CD4-positive, alpha-beta T cell treated with Interleukin-12 subunit alpha and Interleukin-12 subunit beta, for 1 hour (primary cell): ENCODE measurements at regions not wholly inside any gene's neighbourhood (a gene's known extent, or its start where the extent isn't known, plus 50 kb on each side); places are given as distances from the start of the nearest gene placed in this dataset.

Source experiments
- DNase-seq: peaks from one replicate; pipeline ENCODE4 v3.0.0-alpha.2; 2020

DNA sequence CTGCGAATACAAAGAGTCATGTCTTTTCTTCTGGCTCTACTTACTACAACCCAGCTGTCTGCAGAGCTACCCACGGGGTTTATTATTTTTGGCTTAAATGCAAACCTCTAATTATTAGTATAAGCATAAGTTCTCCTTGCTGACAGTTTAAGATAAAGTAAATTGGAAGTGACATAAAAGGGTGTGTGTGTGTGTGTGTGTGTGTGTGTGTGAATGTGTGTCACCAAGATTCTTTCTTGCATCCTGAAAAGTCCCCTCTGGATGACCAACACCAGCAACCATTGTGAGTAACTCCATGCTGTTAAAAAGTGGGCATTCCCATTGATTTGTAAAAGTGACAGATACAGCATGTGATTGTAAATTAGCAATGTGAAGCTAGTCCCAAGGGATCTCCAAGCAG, 803.8 kb upstream of the ZNF608 start:
- no peak for DNase-seq

DNA sequence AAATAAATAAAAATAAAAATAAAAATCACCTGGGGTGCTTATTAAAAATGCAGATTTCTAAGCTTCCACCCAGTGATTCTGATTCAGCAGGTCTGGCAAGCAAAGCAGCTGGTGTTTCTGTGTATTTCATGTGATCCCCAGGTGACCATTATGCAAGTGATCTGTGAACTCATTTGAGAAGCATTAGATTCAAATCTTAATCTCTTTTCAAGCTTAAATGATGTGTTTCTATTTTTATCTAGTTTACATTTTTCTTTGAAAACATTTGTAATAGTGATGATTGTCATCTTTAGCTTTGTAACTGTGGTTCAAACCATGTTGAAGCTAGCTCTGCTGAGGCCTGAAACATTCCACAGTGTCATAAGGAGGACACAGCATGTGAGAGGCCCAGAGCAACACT, 804.8 kb upstream of the ZNF608 start:
- no peak for DNase-seq

DNA sequence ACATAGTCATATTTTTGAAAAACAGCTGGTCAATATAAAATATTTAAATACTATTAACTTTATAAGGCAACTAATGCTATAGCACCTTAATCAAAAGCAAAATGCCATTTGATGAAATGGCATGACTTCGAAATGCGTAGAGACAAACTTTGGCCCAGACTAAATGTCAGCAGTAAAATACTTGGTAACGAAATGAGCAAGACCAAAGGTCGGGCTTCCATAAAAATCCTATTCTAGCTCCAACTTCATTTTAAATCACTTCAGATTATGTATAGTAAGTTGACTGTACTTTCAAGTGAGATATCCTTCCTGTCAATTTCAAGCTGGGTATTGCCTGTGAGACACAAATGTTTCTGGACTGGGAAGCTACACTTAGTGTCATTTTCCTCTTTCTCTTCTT, 805.4 kb upstream of the ZNF608 start:
- DNase-seq: no peak

- DNase-seq: no peak
These were observed 806.0 kb upstream of the ZNF608 start for GRCh38 chr5:125552486-125552885.

DNA sequence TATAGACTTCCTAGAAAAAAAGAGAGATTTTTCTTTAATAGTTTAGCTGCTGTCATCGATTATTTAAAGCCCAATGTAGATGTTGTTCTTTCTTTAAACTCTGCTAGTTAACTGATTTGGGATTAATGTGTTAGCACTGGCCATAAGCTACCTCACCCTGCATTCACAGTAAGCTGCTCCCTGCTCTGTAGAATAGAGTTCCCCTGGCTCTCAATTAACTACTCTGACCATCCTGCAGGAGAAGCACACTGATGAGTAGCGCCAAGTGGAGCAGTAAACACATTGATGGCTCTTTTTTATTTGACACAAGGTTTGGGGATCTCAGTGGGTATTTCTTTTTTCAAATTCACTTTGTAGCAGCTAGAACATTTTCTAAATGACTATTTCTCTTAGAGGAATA, 807.9 kb upstream of the ZNF608 start:
- DNase-seq: no peak

DNA sequence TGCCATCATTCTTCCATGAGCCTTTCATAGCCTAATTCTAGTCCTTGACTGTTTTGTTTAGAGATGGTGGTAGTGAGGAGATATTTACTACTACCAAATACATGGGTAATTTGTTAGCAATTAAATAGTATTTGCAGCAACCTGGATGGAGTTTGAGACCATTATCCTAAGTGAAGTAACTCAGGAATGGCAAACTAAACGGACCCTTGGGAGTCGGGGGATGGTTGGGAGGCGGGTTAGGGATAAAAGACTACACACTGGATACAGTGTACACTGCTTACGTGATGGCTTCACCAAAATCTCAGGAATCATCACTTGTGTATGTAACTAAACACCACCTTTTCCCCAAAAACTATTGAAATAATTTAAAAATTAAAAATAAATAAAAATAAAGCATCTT, 809.2 kb upstream of the ZNF608 start:
- no peak for DNase-seq

GRCh38 chr5:125558016-125558415, 811.6 kb upstream of the ZNF608 start:
- DNase-seq: no peak

DNA sequence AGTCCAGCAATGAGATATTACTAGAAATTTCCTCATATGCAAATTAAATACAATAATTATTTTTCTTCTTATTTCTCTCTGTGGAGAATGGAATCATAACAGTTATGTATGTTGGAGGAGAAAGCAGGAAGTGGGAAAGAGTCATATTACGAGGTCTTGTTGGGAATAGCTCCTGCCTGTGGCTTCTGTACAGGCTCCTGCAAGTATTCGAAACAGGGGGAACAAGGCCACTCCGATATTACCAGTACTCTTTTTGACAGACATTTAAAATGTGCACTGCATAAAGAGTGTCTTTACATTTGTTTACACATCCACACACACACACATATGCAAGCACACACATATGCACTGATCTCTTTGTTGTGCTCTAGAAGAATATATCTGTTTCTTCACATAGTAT, 812.0 kb upstream of the ZNF608 start:
- DNase-seq: no peak

GRCh38 chr5:125559296-125559695, 812.9 kb upstream of the ZNF608 start:
- no peak for DNase-seq

DNA sequence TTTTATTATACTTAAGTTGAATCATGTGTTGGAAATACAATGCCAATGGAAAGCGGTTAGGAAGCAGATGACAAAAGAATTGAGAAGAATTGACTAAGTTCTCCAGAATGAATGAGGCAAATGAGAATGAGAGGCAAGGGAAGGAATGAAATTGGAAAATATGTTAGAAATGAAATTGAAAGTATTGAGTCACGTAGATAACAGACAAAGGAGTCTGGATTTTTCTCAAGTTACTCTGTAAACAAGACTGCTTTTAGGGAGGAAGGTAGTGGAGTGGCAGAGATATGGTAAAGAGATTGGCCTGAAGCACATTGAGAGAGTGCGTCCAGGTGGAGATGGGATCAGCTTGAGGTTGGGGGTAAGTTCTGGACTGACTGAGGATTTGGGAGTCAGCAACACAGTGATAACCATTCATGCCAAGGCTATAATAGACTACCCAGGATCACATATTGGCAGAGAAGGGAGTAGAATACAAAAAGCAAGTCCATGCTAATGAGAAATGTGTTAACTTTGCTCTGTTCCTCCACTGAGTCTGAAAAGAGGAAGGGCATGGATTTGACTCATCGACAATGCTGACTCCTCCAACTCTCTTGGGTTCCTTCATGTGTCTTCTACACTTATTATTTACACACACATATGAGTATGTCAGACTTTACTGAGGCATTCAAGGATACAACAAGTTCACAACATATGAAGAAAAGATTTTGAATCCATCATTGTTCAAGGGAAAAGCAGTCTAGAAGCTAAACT, 814.2 kb upstream of the ZNF608 start:
- no peak for DNase-seq

GRCh38 chr5:125564317-125564975, 818.0 kb upstream of the ZNF608 start:
- no peak for DNase-seq

GRCh38 chr5:125574491-125575044, 828.1 kb upstream of the ZNF608 start:
- no peak for DNase-seq

DNA sequence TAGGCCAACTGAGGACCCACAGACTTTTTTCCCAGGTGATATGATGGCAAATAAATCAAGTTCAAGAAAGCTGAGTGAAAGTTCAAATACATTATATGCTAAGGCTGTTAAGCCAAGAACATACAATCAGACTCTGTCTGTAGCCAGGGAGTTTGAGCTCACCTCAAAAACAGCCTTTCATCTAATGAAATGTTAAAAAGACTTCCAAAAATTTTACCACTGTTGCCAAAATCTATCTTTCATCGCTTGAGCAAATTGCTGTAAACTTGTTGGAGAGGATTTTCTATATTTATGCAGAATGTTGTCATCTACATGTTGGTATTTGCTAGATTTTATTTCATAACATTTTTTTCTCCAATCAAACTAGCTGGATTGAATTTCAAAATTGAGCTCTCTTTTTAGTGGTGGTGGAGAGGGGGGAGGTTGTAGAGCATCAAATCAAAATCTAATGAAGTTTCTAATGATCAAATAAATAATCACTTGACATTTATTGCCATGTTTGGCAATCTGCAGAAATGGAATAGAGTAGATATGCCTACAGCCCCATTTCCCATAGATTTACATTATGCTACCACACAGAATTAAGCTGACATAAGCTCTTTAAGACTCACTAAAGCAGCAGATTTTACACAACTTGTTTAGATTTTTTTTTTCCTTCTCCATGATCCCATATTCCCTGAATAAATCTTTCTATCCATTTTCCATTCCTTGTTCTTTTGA, 828.9 kb upstream of the ZNF608 start:
- DNase-seq: no peak

DNA sequence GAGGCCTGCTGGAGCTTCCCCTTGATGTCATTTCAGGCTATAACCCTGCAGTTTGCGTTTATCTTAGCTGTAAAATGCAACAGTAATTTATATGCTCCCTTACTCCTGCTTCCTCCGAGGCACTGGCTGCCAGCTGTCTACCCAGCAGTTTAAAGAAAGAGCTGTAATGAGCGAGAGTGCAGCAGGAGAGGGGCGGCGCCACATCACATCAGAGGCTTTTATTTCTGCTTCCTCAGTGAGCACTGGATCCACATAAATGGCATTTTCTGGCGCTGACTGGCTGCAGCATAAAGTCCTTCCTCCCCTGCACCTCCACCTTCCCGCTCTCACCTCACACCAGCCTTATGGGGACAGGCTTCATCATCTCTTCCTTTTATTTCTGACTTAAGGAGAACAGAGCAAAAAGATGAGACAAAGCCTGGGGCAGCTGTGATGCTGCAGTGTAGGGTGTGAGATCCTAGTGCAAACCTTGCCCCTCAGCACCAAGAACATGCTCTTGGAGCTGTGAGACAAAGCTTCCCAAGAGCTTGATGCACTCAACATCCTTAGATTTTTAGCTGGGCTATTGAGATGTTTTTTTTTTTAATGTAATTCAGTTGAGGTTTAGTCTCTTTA, 829.6 kb upstream of the ZNF608 start:
- DNase-seq: no peak

GRCh38 chr5:125576822-125577221, 830.4 kb upstream of the ZNF608 start:
- no peak for DNase-seq

DNA sequence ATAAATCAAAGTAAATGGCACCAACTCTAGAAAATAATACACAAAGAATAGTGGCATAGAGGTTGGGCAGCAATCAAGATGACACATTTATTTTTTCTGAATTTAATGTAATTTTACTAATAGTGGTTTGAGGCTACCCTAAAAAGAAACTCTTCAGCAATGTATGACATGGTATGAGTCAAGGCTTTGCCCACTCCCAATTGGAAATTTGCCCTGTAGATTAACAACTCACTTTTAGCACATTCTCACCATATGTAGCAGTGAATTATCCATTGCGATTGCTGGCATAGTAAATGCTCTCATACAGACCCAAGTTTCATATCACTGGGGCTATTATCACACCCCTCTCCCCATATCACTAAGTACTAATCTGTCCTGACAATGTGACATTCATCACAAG, 832.1 kb upstream of the ZNF608 start:
- DNase-seq: no peak

GRCh38 chr5:125579182-125579581, 832.7 kb upstream of the ZNF608 start:
- no peak for DNase-seq

DNA sequence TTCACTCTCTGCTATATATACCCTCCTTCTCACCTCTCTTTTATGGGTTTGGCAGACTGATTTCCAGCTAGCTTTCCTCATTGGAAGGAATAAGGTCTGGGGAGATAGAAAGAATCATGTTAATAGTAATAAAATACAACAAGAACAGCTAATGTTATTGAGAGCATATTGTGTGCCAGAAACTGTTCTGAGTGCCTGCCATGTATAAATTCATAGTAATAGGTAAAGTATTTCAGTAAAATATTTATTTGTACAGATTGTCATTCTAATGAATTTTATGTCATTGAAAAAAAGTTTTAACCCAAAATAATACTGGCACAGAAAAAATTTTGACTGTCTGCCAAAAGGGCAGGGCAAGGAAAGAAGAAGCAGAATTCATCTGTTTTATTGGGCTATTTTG, 834.9 kb upstream of the ZNF608 start:
- no peak for DNase-seq

DNA sequence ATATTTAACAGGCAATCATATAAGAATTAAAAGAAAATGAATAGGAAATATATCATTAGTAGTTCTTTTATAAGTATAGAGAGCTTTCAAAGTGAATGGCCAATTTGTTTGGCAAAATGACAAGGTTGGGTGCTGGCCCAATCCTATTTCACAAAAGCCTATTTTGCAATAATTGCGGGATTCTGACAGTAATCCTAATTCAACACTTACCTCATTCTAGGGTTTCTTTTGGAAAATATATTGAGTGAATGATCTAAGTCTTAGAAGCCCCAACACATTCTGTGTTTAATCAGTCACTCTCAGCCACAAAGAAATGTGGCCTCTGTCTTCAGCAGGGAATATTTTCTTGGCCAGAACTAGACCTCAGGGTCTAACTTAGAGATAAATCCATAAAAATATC, 835.9 kb upstream of the ZNF608 start:
- no peak for DNase-seq

DNA sequence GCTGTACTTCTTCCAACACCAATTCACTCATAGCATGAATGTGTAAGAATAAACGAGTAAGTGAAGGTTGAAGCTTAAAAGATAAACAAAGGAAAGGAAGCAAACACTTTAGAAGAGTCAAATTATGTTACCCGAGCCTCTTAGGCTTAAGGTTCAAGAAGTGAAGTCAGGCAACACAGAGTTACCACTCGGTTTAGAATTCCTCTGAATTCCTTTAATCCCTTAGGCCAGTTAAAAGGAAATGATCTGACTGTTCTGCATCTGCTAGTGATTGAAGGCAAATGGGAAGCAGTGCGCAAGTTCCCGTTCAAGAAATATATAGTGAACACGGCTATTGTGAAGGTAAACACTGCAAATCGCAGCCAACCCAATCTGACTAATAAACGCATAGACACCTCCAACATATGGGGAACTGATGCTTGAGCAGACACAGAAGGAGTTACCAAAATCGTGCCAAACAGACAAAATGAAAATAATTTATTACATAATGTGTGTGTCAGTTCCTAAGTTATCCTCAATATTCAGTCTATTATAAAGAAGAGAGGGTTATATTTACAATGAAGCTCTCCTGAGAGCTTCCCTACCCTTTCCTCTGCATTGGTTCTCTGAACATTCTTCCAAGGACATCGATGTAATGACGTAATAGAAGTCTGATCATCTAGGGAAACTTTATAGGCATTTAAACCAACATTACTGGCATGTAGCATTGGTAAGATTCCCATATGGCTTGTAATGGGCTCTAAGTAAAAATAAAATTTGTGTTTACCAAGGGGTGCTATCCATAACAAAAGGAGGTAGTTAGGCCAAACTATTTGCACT, 837.1 kb upstream of the ZNF608 start:
- DNase-seq: no peak

DNA sequence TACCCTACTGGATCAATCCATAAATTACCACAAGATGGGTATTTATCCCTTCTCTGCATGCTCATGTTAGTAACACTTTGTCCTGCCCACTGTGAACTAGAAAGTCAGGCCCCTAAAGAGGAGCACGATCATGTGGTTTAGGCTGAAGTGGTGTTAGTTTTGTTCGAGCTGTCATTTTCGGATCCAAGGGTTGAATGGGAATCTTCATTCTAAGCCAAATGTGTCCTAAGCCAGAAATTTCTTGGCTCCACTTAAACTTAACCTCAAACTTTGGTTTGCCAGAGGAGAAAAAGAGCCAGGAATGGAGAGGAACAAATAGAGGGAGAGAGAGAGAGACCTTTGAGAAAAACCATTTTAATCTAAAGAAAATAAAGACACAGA, 837.7 kb upstream of the ZNF608 start:
- DNase-seq: no peak

DNA sequence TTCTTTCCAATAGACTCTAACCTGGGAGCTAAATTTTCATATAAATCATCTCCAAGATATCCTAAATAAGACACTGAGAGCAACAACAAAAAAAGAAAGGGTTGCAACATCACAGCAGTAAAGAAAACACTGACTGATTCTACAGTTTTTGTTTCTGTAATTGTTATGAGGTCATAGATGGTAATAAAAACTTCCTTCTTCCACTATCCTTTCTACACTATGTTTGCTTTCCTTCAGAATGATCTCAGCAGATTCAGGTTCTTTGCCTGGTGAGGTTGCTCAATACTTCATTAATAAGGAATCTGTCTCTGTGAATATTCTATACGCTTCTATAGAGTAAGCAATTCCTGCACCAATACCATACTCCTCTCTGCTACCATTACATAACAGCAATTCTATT, 835.6 kb upstream of the GRAMD2B start:
- DNase-seq: no peak

DNA sequence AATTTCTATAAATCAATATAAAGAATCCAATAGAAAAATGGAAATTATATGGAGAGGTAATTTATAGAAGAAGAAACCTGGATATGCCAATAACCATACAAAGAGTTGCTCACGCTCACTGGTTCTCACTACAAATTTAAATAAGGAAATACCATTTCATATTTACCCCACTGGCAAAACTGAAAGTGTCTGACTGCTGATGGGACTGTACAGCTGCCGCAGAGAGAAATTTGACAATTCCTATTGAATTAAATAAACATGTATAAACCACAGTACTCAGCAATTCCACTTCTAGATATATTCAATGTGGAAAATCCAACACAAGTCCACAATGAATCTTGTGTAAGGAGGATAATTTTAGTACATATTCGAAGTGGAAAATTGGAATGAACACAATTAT, 830.4 kb upstream of the GRAMD2B start:
- DNase-seq: no peak
